ENCODE measurements at regions not wholly inside any gene's neighbourhood (a gene's known extent, or its start where the extent isn't known, plus 50 kb on each side); places are given as distances from the start of the nearest gene placed in this dataset.
A peak's percentile ranks its signal among the peaks of the same experiment; 100 is the strongest.

DNA sequence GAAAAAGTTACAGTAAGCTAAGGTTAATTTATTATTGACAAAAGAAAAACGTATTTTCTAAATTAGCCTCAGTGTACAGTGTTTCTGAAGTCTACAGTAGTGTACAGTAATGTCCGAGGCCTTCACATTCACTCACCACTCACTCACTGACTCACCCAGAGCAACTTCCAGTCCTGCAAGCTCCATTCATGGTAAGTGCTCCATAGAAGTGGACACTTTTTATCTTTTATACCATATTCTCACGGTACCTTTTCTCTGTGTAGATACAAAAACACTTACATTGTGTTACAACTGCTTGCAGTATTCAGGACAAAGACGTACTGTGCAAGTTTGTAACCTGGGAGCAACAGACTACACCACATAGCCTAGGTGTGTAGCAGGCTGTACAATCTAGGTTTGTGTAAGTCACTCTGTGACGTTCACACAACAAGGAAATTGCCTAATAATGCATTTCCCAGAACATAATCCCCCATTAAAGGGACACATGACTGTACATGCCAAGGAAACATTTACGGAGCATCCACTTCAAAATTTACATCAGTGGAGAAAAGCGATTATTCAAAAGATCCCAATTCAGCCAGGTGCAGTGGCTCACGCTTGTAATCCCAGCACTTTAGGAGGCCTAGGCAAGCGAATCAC, 133.4 kb downstream of the BANF2 start:
- H3K27me3 Mint-ChIP-seq, result peaks cover 4% of the 10 kb centered on the region
- H3K4me3 Mint-ChIP-seq, result no peak overlapping the region
- no peaks in the 10 kb centered on the region for H3K4me1 Mint-ChIP-seq
- no peak overlapping the region for H3K27ac Mint-ChIP-seq
- H3K9me3 ChIP-seq (ENCODE audit: control insufficient read depth, low read length, poor library complexity, severe bottlenecking), result no peaks in the 10 kb centered on the region
- DNase-seq (no peak), ATAC-seq (no peak)
- no peaks in the 10 kb centered on the region for H3K36me3 Mint-ChIP-seq (ENCODE audit: low read depth)

DNA sequence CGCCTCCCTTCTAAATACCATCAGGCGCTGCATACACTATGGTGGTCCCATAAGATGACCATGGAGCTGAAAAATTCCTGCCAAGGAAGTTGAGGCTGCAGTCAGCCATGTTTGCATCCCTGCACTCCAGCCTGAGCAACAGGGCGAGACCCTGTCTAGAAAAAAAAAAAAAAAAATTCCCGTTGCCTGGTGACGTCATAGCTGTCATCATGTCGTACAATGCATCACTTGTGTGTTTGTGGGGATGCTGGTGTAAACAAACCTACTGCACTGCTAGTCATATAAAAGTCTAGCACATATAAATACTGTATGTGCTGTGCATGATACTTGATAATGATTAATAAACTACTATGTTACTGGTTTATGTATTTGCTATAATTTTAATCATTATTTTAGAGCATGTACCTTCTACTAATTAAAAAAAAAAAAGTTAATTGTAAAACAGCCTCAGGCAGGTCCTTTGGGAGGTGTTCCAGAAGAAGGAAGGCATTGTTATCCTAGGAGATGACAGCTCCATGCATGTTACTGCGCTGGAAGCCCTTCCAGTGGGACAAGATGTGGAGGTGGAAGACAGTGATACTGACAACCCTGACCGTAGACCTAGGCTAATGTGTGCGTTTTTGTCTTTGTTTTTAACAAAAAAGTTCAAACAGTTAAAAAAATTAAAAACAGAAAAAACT, 132.6 kb downstream of the BANF2 start:
- peaks cover 5% of the 10 kb centered on the region for H3K27me3 Mint-ChIP-seq
- no peak for ATAC-seq
- H3K27ac Mint-ChIP-seq, result no peak overlapping the region
- H3K36me3 Mint-ChIP-seq (ENCODE audit: low read depth), result no peaks in the 10 kb centered on the region
- no peaks in the 10 kb centered on the region for H3K9me3 ChIP-seq (ENCODE audit: control insufficient read depth, low read length, poor library complexity, severe bottlenecking)
- DNase-seq, result no peak
- no peaks in the 10 kb centered on the region for H3K4me1 Mint-ChIP-seq
- no peak overlapping the region for H3K4me3 Mint-ChIP-seq

DNA sequence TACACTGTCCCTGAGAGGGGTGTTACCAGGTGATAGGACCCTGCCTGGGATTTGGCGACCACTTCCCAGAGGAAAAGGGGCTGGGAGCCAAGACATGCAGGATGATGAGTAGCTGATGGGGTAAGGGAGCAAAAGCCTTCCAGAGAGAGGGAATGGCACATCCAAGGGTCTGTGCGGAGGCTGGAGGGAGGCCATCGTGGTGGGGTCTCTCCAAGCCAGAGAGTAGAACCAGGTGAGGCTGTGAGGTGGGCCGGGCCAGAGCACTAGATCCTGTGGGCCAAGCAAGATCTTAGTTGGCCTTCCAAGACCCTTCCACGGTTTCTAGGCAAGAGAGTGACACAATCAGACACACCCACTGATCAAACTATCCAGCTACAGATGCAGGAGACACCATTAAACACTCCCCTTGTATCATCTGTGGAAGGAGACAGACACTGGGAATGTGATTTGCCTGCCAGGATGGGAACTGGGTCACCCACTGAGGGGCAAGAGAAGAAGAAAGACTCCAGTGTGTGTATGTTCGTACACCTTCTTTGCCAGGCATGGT, 128.9 kb downstream of the BANF2 start:
- Mint-ChIP-seq H3K4me1 (peaks cover 5% of the 10 kb centered on the region), H3K27ac (no peak overlapping the region), H3K4me3 (no peak overlapping the region), H3K27me3 (peaks cover 5% of the 10 kb centered on the region), H3K36me3 (ENCODE audit: low read depth) (no peaks in the 10 kb centered on the region)
- ATAC-seq (no peak), DNase-seq (no peak)
- no peaks in the 10 kb centered on the region for H3K9me3 ChIP-seq (ENCODE audit: control insufficient read depth, low read length, poor library complexity, severe bottlenecking)

DNA sequence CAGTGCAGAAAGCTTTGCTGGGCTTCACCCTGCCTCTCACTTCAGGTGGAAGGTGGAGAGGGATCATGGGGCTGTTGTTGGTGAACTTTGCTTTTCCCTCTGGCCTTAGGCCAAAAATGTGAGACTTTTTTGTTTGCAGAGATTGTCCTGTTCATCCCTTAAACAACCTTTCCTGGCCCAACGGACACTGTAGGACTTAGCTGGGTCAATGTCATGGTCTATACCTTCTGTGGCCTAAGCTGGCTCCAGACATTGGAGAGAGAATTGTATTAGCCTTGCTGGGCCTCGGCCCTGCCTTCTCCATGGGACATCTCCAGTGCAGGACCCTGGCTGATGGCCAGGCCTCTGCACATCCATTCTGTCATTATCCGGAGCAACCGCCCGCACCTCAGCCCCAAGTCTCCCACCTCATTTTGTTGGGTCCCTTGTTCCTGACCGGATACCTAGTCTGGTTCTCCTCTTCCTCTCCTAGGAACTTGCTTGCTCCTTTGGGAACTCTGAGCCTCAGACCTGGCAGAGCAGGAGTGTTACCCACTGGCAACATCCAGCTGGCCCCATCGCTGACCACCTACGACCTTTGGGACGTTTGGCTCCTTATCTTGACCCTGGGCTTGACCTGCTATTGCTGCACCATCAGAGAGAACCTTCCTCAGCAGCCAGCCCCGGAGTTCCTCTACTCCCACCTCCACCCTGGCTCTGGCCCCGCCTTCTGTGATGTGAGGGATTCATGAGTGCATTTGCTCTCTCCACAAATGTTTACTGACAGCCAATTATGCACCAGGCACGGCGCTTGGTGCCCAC, 128.2 kb downstream of the BANF2 start:
- Mint-ChIP-seq H3K27me3 (peaks cover 5% of the 10 kb centered on the region), H3K4me1 (peaks cover 5% of the 10 kb centered on the region), H3K27ac (no peak overlapping the region), H3K36me3 (ENCODE audit: low read depth) (no peaks in the 10 kb centered on the region), H3K4me3 (no peak overlapping the region)
- no peak for ATAC-seq
- no peak for DNase-seq
- H3K9me3 ChIP-seq (ENCODE audit: control insufficient read depth, low read length, poor library complexity, severe bottlenecking), result no peaks in the 10 kb centered on the region

DNA sequence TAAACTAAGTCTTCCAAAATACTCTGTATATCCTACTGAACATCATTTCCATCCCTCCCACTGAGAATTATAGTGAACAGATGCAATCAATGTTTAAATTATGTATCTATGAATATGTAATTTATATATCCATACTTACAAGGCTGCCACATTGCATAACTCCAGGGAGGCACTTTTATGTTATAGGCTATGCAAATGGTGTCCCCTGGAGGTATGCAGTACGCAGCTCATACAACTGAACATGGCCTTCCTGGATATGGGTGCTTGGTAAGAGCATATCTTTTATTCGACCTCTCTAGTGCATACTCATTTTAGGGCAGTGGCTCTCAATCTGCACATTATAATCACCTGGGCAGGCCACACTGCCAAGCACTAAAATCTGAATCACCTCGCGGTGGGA, 127.3 kb downstream of the BANF2 start:
- peaks cover 5% of the 10 kb centered on the region for H3K27me3 Mint-ChIP-seq
- no peaks in the 10 kb centered on the region for H3K9me3 ChIP-seq (ENCODE audit: control insufficient read depth, low read length, poor library complexity, severe bottlenecking)
- no peaks in the 10 kb centered on the region for H3K36me3 Mint-ChIP-seq (ENCODE audit: low read depth)
- H3K27ac Mint-ChIP-seq, result no peak overlapping the region
- DNase-seq, result no peak
- H3K4me3 Mint-ChIP-seq, result no peak overlapping the region
- ATAC-seq, result no peak
- H3K4me1 Mint-ChIP-seq, result peaks cover 6% of the 10 kb centered on the region

DNA sequence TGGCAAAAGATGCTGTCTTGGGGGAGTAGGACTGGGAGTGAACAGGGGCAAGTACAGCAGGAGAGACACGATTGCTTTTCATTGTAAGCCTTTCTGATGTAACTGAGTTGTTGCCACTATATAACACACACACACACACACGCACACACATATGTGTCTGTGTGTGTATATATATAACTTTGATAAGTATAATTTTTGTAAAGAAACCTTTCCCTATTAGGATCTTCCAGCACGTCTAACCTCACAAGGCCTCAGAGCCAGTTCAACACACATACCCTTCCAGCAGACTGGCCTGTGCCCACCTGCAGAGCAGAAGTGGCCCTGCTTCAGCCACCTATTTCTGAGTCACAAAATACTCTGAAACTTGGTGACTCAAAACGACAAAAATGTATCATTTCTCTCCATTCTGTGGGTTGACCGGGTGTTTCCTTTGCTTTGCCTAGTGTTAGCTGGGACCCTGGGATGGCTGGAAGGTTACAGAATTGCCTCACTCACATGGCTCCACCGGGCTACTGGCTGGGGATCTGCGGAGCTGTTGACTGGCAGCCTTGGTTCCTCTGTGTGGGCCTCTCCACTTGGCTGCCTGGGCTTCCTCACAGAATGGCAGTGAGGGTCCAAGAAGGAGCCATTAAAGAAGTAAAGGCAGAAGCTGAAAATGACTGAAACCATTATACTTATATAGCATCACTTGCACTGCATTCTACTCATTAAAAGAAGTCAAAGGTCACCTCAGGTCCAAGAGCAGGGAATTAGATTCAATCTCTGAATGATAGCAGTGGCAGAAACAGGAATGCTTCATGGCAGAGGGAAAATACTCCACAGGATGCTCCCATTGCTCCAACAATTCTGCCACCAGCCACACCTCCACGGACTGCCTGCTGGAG, 126.4 kb downstream of the BANF2 start:
- ATAC-seq (no peak), DNase-seq (no peak)
- H3K36me3 Mint-ChIP-seq (ENCODE audit: low read depth), result no peaks in the 10 kb centered on the region
- H3K9me3 ChIP-seq (ENCODE audit: control insufficient read depth, low read length, poor library complexity, severe bottlenecking), result no peaks in the 10 kb centered on the region
- no peak overlapping the region for H3K4me3 Mint-ChIP-seq
- no peak overlapping the region for H3K27ac Mint-ChIP-seq
- peaks cover 11% of the 10 kb centered on the region for H3K4me1 Mint-ChIP-seq
- peaks cover 5% of the 10 kb centered on the region for H3K27me3 Mint-ChIP-seq

DNA sequence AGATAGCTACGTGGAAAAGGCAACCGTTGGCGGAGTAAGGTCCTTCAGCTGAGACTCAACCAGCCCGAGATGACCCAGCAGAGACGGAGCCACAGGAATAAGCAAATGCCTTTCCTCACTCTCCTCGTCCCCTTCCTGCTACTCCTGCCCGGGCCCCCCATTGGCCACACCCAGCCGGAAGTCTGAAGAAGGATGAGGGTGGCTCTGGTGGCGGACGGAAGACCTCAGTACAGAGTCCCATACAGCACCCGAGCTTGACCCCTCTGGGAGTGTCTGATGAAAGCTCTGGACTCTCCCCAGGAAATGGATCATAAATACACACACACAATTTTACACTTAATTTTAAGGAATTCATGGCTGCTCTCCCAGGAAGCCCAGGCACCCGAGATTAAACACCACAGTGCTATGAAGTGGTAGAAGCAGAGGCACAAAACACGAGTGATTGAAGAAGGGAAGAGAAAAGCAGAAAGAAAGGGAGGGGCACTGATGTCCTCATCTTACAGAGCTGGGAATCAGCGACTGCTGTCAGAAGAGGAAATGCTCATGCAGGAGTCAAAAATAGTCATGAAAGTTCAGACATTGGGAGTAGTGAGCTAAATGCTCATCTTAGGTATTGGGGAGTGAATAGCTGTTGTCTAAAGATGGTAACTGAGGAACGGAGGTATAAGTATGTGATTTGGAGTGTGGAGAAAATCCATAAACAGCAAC, 125.6 kb downstream of the BANF2 start:
- no peak for ATAC-seq
- Mint-ChIP-seq H3K27me3 (peaks cover 5% of the 10 kb centered on the region), H3K27ac (peak overlapping the region; percentile 37), H3K4me1 (peaks cover 11% of the 10 kb centered on the region), H3K36me3 (ENCODE audit: low read depth) (no peaks in the 10 kb centered on the region), H3K4me3 (no peak overlapping the region)
- no peaks in the 10 kb centered on the region for H3K9me3 ChIP-seq (ENCODE audit: control insufficient read depth, low read length, poor library complexity, severe bottlenecking)
- no peak for DNase-seq

DNA sequence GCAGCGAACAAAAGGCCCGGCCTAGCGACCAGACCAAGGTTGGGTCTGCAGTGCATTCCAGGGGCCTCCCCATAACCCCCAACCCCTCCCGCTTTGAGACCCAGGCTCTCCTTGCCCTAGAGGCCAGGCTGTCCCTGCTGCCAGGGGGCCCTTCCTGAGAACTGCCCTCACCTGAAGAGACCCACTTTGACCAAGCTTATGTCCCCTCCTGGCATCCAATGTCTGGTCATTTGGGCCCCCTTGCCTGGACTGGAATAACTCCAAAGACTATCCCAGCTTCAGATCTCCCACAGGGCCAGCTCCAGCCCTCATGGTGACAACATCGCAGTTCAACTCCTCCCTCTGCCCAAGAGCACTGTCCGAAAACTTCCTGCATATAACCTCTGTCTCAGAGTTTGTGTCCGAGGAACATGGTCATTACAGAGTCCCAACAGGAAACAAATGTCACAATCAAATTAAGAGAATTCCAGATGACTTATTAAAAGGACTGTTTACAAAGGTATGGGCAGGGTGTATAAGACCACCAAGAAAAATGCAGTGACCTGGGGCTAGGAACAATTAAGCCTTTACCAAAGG, 125.0 kb downstream of the BANF2 start:
- ATAC-seq (no peak), DNase-seq (no peak)
- peaks cover 5% of the 10 kb centered on the region for H3K27me3 Mint-ChIP-seq
- peak overlapping the region; percentile 37 for H3K27ac Mint-ChIP-seq
- H3K4me1 Mint-ChIP-seq, result peaks cover 11% of the 10 kb centered on the region
- no peak overlapping the region for H3K4me3 Mint-ChIP-seq
- H3K9me3 ChIP-seq (ENCODE audit: control insufficient read depth, low read length, poor library complexity, severe bottlenecking), result no peaks in the 10 kb centered on the region
- no peaks in the 10 kb centered on the region for H3K36me3 Mint-ChIP-seq (ENCODE audit: low read depth)

DNA sequence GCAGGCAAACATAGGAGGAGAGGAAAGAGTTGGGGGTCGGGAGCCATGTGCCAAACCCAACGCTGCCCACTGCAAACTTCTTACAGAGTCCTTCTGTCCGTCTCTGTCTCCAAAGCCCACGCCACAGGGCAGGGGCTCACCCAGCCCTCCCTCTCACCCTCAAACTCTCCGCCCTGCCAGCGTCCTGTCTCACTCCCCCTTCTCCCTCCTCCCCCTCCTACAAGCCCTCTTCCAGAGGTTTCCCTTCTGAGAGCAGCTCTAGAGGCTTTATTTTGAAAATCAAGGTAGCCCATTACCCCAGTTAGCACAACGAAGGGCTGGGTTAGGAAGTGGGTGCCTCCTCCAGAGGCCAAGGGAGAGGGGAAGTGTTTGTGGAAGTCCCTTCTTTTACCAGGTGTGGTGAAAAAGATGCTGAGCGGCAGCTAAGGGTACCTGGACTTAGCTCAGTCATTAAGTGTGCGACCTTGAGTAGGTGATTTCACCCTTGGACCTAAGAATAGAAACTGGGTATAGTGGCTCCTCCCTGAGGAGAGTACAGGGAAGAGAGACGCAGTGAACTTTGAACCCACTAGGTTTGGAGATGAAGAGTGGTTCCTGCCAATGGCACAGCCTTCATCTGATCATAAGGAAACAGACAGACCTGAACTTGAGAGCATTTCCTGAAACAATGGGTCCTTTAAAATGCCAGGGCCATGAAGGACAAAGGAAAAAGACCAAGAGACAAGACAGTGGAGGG, 123.8 kb downstream of the BANF2 start:
- no peak overlapping the region for H3K4me3 Mint-ChIP-seq
- DNase-seq (no peak), ATAC-seq (no peak)
- peaks cover 4% of the 10 kb centered on the region for H3K9me3 ChIP-seq (ENCODE audit: control insufficient read depth, low read length, poor library complexity, severe bottlenecking)
- H3K27me3 Mint-ChIP-seq, result peaks cover 5% of the 10 kb centered on the region
- H3K4me1 Mint-ChIP-seq, result peaks cover 11% of the 10 kb centered on the region
- H3K27ac Mint-ChIP-seq, result no peak overlapping the region
- H3K36me3 Mint-ChIP-seq (ENCODE audit: low read depth), result peaks cover 3% of the 10 kb centered on the region

DNA sequence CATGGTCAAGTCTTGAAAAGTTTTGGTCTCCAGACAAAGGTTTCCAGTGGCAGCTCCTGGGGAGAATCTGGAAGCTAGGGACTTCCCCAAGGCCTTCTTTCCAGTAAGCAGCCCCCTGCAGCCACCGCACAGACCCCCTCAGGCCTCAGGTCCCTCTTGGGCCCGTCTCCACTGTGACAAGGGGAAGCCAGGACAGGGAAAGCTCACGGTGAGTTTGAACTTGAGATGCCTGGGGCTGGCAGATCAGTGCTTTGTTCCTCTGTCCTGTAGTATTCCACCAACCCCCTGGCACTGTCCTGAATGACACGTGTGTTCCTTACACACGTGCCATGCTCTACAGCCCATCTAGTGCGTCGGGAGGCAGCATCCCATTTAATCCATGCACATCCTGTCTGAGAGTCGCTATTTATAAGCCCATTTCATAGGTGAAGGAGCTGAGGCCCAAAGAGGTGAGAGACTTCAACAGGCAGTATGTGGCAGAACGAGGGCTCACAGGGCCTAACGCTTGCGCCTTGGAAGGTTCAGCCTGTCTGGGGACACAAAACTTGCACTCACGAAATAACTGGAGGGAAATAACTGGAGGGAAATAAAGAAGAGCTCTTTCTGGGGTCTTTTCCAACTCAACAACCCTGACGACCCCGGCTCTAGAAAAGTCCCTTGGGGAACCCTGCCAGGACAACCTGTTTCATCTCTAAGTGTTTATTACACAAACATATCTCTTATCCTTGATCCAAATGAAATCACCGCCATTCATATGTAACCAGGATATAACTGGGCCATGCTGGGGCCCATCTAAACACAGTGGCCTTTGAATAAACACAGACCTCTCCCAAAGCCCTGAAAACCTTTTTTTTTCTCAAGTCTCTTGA, 123.0 kb downstream of the BANF2 start:
- H3K27ac Mint-ChIP-seq, result no peak overlapping the region
- no peak for ATAC-seq
- no peak for DNase-seq

DNA sequence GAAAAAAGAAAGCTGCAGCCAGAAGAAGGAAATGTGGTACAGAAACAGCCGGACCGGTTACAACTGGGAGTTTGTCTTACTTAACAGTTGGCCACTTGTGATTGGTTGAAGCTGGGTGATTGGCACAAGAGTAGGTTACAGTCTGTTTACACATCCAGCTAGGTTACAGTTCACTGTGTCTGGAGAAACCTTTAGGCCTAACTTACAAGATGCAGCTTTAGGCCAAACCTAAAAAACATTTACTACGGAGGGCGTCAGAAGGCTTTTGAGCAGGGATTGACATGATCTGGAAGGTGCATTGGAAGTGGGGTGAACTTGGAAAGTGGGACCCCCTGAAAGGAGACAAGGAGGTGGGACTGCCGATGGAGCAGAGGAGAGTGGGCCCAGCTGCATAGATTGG, 122.3 kb downstream of the BANF2 start:
- H3K27me3 Mint-ChIP-seq, result no peaks in the 10 kb centered on the region
- ATAC-seq, result no peak

More for the DNA sequence above, 123.0 kb downstream of the BANF2 start:
- H3K27me3 Mint-ChIP-seq, result no peaks in the 10 kb centered on the region
- no peak overlapping the region for H3K4me3 Mint-ChIP-seq
- peaks cover 11% of the 10 kb centered on the region for H3K4me1 Mint-ChIP-seq
- peaks cover 4% of the 10 kb centered on the region for H3K9me3 ChIP-seq (ENCODE audit: control insufficient read depth, low read length, poor library complexity, severe bottlenecking)
- peaks cover 3% of the 10 kb centered on the region for H3K36me3 Mint-ChIP-seq (ENCODE audit: low read depth)

More for the DNA sequence above, 122.3 kb downstream of the BANF2 start:
- Mint-ChIP-seq H3K4me3 (no peak overlapping the region), H3K36me3 (ENCODE audit: low read depth) (peaks cover 3% of the 10 kb centered on the region), H3K27ac (peak overlapping the region; percentile 29), H3K4me1 (peaks cover 11% of the 10 kb centered on the region)
- H3K9me3 ChIP-seq (ENCODE audit: control insufficient read depth, low read length, poor library complexity, severe bottlenecking), result peaks cover 4% of the 10 kb centered on the region
- DNase-seq, result no peak
